BJ (cell line): ENCODE measurements at regions not wholly inside any gene's neighbourhood (a gene's known extent, or its start where the extent isn't known, plus 50 kb on each side); places are given as distances from the start of the nearest gene placed in this dataset.

ENCODE experiments used
- CTCF ChIA-PET: fragments of 350-600 bp; formaldehyde crosslinking; extraction: SDS; loops from one replicate; lab custom pipeline; 2021; ENCODE audit warnings: antibody characterized with exemption, inconsistent platforms; lab: Yijun Ruan, JAX
- POLR2A ChIA-PET: fragments of 300-600 bp; sonication (Branson Sonifier 250); formaldehyde crosslinking; extraction: SDS; loops from one replicate; lab custom pipeline; 2021; ENCODE audit warnings: antibody characterized with exemption; lab: Charles Lee
- DNase-seq: peaks from one replicate; pipeline ENCODE4 v3.0.0-alpha.2; 2011; ENCODE audit warnings: low read depth
- H3K27me3 ChIP-seq: 2 replicates; pipeline ENCODE4 v1.6.0; 2011; ENCODE audit warnings: low read length; ENCODE audit not compliant: control insufficient read depth, insufficient read depth
- H3K36me3 ChIP-seq: 2 replicates; pipeline ENCODE4 v1.5.1; 2011; ENCODE audit warnings: low read length; ENCODE audit not compliant: control insufficient read depth, insufficient read depth
- H3K4me3 ChIP-seq: 2 replicates; pipeline ENCODE4 v1.5.1; 2011; ENCODE audit warnings: low read depth, mild to moderate bottlenecking, control low read depth, low read length
- TF ChIP-seq, protein P1 (sequence below): IDR thresholded peaks from 2 replicates; pipeline ENCODE4 v1.5.1; 2011; ENCODE audit warnings: low read depth, mild to moderate bottlenecking, control low read depth, inconsistent platforms, low read length, moderate library complexity; ENCODE audit not compliant: insufficient read depth

DNA sequence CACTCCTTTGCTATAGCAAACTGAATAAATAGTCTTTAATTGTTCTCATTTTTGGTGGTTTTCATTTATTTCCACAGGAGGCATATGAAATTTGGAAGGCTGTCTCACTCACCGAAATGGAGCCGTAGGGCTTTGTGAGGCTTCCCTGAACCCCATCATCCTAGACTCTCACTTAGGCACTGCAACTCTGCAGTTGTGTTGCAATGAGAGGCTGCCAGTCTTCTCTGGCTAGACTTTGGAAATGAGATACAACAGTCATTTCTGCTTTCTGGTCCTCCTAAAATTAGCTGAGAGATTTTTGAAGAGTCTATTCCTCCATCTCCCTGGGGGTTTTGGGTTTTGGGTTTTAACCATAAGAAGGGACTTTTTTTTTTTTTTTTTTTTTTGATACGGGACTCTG, 146.5 kb downstream of the SH3BGRL start:
- TF ChIP-seq, protein P1, sequence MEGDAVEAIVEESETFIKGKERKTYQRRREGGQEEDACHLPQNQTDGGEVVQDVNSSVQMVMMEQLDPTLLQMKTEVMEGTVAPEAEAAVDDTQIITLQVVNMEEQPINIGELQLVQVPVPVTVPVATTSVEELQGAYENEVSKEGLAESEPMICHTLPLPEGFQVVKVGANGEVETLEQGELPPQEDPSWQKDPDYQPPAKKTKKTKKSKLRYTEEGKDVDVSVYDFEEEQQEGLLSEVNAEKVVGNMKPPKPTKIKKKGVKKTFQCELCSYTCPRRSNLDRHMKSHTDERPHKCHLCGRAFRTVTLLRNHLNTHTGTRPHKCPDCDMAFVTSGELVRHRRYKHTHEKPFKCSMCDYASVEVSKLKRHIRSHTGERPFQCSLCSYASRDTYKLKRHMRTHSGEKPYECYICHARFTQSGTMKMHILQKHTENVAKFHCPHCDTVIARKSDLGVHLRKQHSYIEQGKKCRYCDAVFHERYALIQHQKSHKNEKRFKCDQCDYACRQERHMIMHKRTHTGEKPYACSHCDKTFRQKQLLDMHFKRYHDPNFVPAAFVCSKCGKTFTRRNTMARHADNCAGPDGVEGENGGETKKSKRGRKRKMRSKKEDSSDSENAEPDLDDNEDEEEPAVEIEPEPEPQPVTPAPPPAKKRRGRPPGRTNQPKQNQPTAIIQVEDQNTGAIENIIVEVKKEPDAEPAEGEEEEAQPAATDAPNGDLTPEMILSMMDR: no peak
- DNase-seq: no peak
- ChIA-PET POLR2A (no interaction called here), CTCF (no interaction called here)
- Histone ChIP-seq H3K4me3 (no peak overlapping the region), H3K36me3 (no peaks in the 10 kb centered on the region), H3K27me3 (no peaks in the 10 kb centered on the region)

DNA sequence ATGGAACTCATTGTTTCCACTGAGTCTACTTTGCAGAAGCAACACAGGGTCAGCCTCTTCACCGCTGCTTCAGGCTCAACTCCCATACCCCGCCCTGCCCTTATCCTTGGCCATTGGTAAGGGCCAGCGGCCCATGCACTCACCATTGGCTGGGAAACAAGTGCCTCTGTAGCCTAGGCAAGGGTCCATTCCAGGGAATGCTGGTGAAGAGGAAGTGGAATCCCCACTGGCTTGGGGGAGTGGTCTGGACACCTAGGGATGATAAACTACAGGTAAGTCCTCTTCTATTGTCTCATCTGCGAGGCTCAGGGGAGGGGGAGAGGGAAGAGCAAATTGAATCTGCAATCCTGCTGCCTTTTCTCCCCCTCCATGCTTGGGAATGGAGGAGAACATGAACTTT, 153.1 kb downstream of the SH3BGRL start:
- ChIA-PET CTCF (no interaction called here), POLR2A (no interaction called here)
- Histone ChIP-seq H3K27me3 (no peaks in the 10 kb centered on the region), H3K4me3 (no peak overlapping the region), H3K36me3 (no peaks in the 10 kb centered on the region)
- DNase-seq: no peak
- TF ChIP-seq, protein P1: no peak

DNA sequence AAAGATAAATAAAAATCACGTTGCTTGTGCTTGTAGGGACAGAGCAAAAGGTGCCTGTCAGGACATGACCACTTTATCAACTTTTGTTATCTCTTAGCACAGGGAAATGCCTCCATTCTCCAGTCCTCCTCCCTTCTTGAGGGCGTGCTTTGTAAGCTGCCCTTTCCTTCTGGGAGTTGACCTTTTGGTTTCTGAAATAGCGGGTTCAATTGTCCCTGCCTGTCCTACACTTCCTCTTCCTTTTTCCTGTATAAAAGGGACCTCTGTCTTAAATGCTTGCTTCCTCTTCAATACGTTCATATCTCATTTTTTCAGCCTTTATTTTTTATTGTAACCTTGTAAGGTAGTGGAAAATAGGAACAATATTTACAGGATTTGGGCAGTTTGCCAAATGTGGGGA, 153.5 kb downstream of the SH3BGRL start:
- no peak for DNase-seq
- ChIA-PET CTCF (no interaction called here), POLR2A (no interaction called here)
- Histone ChIP-seq H3K36me3 (no peaks in the 10 kb centered on the region), H3K4me3 (no peak overlapping the region), H3K27me3 (no peaks in the 10 kb centered on the region)
- TF ChIP-seq, protein P1: no peak

DNA sequence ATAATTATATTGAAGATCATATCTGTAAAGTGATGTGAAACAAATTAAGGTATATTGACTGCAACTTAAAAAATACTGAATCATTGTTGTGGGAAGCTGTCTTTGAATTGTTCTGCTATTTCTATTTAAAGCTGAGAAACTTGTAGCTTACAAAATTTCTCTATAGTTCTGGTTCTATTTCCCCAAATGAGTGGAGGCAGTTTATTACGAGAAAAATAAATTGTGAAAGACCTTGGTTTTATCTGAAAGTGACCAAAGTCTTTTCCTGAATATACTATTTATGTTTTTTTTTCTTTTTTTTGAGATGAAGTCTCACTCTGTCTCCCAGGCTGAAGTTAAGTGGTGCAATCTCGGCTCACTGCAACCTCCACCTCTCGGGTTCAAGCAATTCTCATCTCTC, 165.4 kb downstream of the SH3BGRL start:
- CTCF ChIA-PET: interaction anchor here (1.9 kb wide), 1 partner anchor 10 kb away, joined by 5 read pairs; no protein-coding TSS in a partner anchor
- Histone ChIP-seq H3K4me3 (no peak overlapping the region), H3K27me3 (no peaks in the 10 kb centered on the region), H3K36me3 (no peaks in the 10 kb centered on the region)
- no peak for DNase-seq
- TF ChIP-seq, protein P1: no peak
- POLR2A ChIA-PET: no interaction called here

DNA sequence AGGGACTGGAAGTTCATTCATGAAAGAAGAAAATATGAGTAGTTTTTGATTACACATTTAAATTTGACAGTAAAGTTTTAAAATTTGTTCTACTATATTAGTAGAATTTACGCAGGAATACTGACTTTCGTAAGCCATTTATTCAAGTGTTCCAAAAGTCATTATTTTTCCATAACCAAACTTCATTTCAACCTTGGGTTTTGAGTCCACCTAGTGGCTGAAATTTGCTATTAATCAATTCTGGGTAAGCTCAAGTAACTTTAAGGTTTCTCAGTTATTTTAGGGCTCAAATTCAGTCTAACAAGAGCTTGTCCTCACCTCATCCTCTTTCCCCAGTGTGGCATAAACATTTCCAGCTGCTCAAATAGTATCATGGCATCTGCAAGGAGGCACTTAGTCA, 175.4 kb downstream of the SH3BGRL start:
- Histone ChIP-seq H3K36me3 (no peaks in the 10 kb centered on the region), H3K4me3 (no peak overlapping the region), H3K27me3 (no peaks in the 10 kb centered on the region)
- ChIA-PET CTCF (interaction anchor here (0.6 to 2.3 kb wide), 10 partner anchors 9 to 500 kb away, joined by 3 to 10 read pairs (median 4); partner anchors contain the start of genes HMGN5 and SH3BGRL), POLR2A (no interaction called here)
- no peak for DNase-seq
- TF ChIP-seq, protein P1: peak; percentile 40; the same call in 1 of the 2 replicates
